Fibroblast of lung (primary cell): ENCODE measurements at regions not wholly inside any gene's neighbourhood (a gene's known extent, or its start where the extent isn't known, plus 50 kb on each side); places are given as distances from the start of the nearest gene placed in this dataset.

Source experiments
- CTCF ChIP-seq, 2 donors: IDR thresholded peaks in 1 of 2; conservative IDR thresholded peaks in 1 of 2; 1 replicate in 1 of 2; 2 replicates in 1 of 2; pipeline ENCODE4 v1.5.1; 2011 to 2012; ENCODE audit warnings: low read length in 2 of 2, control low read depth in 1 of 2, inconsistent platforms in 1 of 2, low read depth in 1 of 2, mild to moderate bottlenecking in 1 of 2
- EZH2 ChIP-seq: IDR thresholded peaks from 2 replicates; pipeline ENCODE4 v1.5.1; 2012; ENCODE audit warnings: low read length, control low read depth, mild to moderate bottlenecking; ENCODE audit errors: missing control alignments

- TF ChIP-seq CTCF (conservative IDR thresholded peaks at IDR 0.05 in 1 of 2, IDR thresholded peaks at IDR 0.05 in 1 of 2; ENCODE audit: low read depth in 1 of 2, low read length in 2 of 2): no peak
- TF ChIP-seq EZH2: no peak
Measured at GRCh38 chr15:81595752-81596151, 221.7 kb upstream of the TMC3 start.
